ENCODE measurements at regions not wholly inside any gene's neighbourhood (a gene's known extent, or its start where the extent isn't known, plus 50 kb on each side); places are given as distances from the start of the nearest gene placed in this dataset.

DNA sequence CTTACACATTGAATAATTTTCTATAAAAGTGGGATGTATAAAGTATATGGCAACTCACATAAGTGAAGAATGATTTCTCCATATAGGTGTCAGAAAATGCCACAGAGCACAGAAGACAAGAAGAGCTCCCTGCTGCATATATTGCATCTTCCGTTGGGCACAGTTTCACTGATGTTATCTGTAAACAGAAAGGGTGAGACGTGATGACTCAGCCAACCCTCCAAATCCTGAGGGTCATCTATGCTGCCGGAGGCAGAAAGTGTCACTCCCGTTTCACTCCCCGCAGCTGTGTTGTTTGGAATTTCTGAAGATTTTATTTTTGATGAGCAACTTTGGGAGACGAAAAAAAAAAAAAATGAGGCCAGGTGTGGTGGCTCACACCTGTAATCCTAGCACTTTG, 644.1 kb downstream of the C6orf118 start:
- DNase-seq (ENCODE audit: low read depth): no peak
- H3K4me3 ChIP-seq (ENCODE audit: low read depth, low read length): no peak overlapping the region
- no peaks in the 10 kb centered on the region for H3K36me3 ChIP-seq (ENCODE audit: control insufficient read depth, insufficient read depth, low read length)
- TF ChIP-seq, protein P1, sequence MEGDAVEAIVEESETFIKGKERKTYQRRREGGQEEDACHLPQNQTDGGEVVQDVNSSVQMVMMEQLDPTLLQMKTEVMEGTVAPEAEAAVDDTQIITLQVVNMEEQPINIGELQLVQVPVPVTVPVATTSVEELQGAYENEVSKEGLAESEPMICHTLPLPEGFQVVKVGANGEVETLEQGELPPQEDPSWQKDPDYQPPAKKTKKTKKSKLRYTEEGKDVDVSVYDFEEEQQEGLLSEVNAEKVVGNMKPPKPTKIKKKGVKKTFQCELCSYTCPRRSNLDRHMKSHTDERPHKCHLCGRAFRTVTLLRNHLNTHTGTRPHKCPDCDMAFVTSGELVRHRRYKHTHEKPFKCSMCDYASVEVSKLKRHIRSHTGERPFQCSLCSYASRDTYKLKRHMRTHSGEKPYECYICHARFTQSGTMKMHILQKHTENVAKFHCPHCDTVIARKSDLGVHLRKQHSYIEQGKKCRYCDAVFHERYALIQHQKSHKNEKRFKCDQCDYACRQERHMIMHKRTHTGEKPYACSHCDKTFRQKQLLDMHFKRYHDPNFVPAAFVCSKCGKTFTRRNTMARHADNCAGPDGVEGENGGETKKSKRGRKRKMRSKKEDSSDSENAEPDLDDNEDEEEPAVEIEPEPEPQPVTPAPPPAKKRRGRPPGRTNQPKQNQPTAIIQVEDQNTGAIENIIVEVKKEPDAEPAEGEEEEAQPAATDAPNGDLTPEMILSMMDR (IDR thresholded peaks at IDR 0.05; ENCODE audit: insufficient read depth, low read length, poor library complexity, severe bottlenecking): no peak
- no peaks in the 10 kb centered on the region for H3K27me3 ChIP-seq (ENCODE audit: control insufficient read depth, insufficient read depth, low read length)

- H3K36me3 ChIP-seq (ENCODE audit: control insufficient read depth, insufficient read depth, low read length): no peaks in the 10 kb centered on the region
- TF ChIP-seq, protein P1 (IDR thresholded peaks at IDR 0.05; ENCODE audit: insufficient read depth, low read length, poor library complexity, severe bottlenecking): no peak
- no peak overlapping the region for H3K4me3 ChIP-seq (ENCODE audit: low read depth, low read length)
- DNase-seq (ENCODE audit: low read depth): no peak
- H3K27me3 ChIP-seq (ENCODE audit: control insufficient read depth, insufficient read depth, low read length): no peaks in the 10 kb centered on the region
Measured at GRCh38 chr6:164663634-164664033, 645.8 kb downstream of the C6orf118 start.

DNA sequence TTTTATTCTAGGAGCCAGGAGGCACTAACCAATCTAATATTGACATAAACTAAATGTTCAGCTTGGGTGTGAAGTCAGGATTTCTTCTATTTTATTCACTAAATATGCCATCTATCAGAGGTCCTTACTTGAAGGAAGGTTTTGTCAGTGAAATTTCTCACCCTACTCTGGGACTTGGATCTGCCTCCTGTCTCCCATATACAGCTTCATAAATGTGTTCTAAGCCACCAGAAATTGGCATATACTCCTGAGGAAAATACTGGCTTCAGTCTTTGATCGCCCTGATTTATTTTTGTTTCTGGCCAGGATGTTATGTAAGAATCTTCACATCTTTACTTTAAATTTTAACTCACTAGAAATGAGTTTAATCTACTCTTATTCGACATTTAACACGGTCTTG, 647.7 kb downstream of the C6orf118 start:
- no peak for DNase-seq (ENCODE audit: low read depth)
- Histone ChIP-seq H3K36me3 (ENCODE audit: control insufficient read depth, insufficient read depth, low read length) (no peaks in the 10 kb centered on the region), H3K4me3 (ENCODE audit: low read depth, low read length) (no peak overlapping the region), H3K27me3 (ENCODE audit: control insufficient read depth, insufficient read depth, low read length) (no peaks in the 10 kb centered on the region)
- TF ChIP-seq, protein P1 (IDR thresholded peaks at IDR 0.05; ENCODE audit: insufficient read depth, low read length, poor library complexity, severe bottlenecking): no peak

DNA sequence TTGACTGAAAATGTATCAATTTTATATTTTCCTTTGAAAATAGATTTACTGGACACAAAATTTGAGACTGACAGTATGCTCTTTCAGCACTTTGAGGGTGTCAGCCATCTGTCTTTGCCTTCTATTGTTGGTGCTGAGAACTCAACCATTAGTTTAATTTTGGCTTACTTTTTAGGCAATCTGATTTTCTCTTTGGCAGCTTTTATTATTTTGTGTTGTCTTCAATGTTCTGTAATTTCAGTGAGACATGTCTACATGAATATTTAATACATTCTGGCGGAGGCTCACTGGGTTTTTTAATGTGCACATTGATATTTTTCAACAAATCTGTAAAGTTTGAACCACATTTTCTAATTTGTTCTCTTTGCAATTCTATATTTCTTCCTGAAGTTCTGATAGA, 648.6 kb downstream of the C6orf118 start:
- DNase-seq (ENCODE audit: low read depth): no peak
- H3K36me3 ChIP-seq (ENCODE audit: control insufficient read depth, insufficient read depth, low read length): no peaks in the 10 kb centered on the region
- TF ChIP-seq, protein P1 (IDR thresholded peaks at IDR 0.05; ENCODE audit: insufficient read depth, low read length, poor library complexity, severe bottlenecking): no peak
- no peaks in the 10 kb centered on the region for H3K27me3 ChIP-seq (ENCODE audit: control insufficient read depth, insufficient read depth, low read length)
- H3K4me3 ChIP-seq (ENCODE audit: low read depth, low read length): no peak overlapping the region

DNA sequence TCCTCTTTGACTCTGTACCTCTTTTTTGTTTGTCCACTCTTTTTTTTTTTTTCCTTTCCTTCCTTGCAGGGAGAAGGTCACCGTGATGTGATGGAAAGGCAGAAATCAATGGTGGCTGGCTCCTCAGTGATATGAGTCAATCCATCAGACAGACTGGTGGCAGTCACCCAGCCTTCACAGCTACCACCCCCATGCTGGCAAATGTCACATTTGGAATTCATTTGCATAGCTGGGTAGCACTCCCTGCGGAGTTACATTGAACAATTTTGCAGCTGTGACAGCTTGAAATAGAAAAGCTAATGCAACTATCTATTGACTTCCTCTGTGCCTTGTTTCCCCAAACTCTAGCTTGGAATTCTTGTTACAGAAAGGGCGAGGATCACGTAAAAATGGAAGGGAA, 668.4 kb downstream of the C6orf118 start:
- DNase-seq (ENCODE audit: low read depth): no peak
- Histone ChIP-seq H3K36me3 (ENCODE audit: control insufficient read depth, insufficient read depth, low read length) (no peaks in the 10 kb centered on the region), H3K27me3 (ENCODE audit: control insufficient read depth, insufficient read depth, low read length) (no peaks in the 10 kb centered on the region), H3K4me3 (ENCODE audit: low read depth, low read length) (no peak overlapping the region)
- TF ChIP-seq, protein P1 (IDR thresholded peaks at IDR 0.05; ENCODE audit: insufficient read depth, low read length, poor library complexity, severe bottlenecking): no peak

GRCh38 chr6:164628302-164628931, 681.0 kb downstream of the C6orf118 start:
- Histone ChIP-seq H3K36me3 (ENCODE audit: control insufficient read depth, insufficient read depth, low read length) (no peaks in the 10 kb centered on the region), H3K4me3 (ENCODE audit: low read depth, low read length) (no peak overlapping the region), H3K27me3 (ENCODE audit: control insufficient read depth, insufficient read depth, low read length) (no peaks in the 10 kb centered on the region)
- TF ChIP-seq, protein P1 (IDR thresholded peaks at IDR 0.05; ENCODE audit: insufficient read depth, low read length, poor library complexity, severe bottlenecking): no peak
- no peak for DNase-seq (ENCODE audit: low read depth)
